ENCODE measurements at regions not wholly inside any gene's neighbourhood (a gene's known extent, or its start where the extent isn't known, plus 50 kb on each side); places are given as distances from the start of the nearest gene placed in this dataset.
"Not testable (repeated sequence)": the region's sequence is repeated elsewhere in the genome, so short reads cannot be mapped to it uniquely, and the experiment has no call there.

DNA sequence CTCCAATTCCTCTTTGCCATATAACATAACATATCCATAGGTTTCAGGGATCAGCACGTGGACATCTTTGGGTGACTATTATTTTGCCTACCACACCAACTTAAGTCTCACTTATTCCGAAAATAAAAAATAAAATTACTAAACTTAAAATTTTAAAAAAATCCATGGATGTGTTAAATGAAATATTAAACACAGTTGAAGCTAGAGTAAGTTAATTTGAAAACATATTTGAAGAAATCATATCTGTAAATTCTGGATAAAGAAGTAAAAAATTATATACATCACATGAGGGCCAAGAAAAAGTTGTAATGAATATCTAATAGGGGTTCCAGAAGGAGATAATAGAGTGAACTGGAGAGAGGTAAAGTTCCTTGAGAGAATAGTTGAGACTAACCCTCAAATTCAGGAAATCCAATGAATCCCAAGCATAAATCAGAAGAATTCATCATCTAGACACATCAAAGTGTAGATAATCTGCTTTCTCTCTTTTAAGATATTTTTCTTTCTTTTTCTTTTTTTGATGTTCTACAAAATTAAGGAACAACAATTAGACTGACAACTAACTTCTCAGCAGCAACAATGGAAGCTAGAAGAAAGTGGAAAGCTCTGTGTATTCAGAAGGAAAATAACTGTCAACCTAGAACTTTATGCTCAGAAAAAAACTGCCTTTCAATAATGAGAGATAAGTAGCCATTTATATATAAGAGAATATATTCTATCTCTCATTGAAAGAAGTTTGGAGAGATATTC is 147.4 kb downstream of the ABHD5 start:
- TF ChIP-seq, protein P1, sequence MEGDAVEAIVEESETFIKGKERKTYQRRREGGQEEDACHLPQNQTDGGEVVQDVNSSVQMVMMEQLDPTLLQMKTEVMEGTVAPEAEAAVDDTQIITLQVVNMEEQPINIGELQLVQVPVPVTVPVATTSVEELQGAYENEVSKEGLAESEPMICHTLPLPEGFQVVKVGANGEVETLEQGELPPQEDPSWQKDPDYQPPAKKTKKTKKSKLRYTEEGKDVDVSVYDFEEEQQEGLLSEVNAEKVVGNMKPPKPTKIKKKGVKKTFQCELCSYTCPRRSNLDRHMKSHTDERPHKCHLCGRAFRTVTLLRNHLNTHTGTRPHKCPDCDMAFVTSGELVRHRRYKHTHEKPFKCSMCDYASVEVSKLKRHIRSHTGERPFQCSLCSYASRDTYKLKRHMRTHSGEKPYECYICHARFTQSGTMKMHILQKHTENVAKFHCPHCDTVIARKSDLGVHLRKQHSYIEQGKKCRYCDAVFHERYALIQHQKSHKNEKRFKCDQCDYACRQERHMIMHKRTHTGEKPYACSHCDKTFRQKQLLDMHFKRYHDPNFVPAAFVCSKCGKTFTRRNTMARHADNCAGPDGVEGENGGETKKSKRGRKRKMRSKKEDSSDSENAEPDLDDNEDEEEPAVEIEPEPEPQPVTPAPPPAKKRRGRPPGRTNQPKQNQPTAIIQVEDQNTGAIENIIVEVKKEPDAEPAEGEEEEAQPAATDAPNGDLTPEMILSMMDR (IDR thresholded peaks at IDR 0.05) = no peak
- Histone ChIP-seq H3K27ac (no peak overlapping the region), H3K4me3 (no peak overlapping the region), H3K9me3 (peaks cover 6% of the 10 kb centered on the region), H3K4me1 (no peaks in the 10 kb centered on the region), H3K27me3 (ENCODE audit: low read depth) (no peaks in the 10 kb centered on the region), H3K36me3 (no peaks in the 10 kb centered on the region)
- ATAC-seq (no peak), DNase-seq (no peak)
- intact Hi-C loops (cut with DNase I) = no loop called here

DNA sequence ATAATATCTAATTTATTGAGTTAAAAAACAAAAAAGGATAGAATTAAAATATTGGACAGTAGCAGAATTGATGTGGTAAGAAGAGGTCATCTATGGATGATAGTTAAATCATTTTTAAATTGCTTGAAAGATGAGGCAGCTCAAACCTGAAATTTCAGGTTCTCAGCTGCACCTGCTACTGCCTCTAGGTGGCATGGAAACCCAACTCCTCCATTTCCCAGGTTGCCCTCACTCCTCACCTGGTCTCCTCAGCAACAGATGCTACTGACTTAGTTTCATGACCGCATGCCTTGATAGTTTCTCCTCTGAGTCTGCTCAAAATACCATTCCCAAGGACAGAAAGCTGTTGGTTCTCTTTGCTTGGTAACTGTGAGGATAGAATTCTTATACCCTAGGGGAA is 148.1 kb downstream of the ABHD5 start:
- intact Hi-C loops (cut with DNase I) = no loop called here
- TF ChIP-seq, protein P1 (IDR thresholded peaks at IDR 0.05) = no peak
- ATAC-seq (no peak), DNase-seq (no peak)
- H3K4me1 ChIP-seq = no peaks in the 10 kb centered on the region
- H3K27me3 ChIP-seq (ENCODE audit: low read depth) = no peaks in the 10 kb centered on the region
- no peak overlapping the region for H3K4me3 ChIP-seq
- H3K36me3 ChIP-seq = no peaks in the 10 kb centered on the region
- H3K27ac ChIP-seq = no peak overlapping the region
- peaks cover 6% of the 10 kb centered on the region for H3K9me3 ChIP-seq

DNA sequence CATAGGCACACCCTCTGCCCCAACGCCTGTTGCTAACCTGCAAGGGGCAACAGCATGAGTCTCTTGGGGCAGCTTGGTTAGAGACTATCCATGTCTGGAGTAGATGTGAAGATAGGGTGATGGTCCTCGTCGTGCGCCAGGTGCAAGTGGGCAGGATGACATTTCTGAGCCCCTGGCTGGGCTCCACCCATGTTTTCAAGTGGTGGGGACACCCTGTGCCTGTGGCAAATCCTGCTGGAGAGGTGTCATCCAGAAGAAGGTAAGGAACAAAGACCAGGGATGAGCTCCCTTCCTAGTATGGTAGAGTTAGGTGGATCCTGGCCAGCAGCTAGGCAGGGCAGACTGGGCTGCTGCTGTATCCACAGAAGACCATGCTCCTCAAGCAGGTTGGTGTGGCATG is 152.6 kb downstream of the ABHD5 start:
- no peak for DNase-seq
- Histone ChIP-seq H3K9me3 (peaks cover 6% of the 10 kb centered on the region), H3K4me3 (no peak overlapping the region), H3K27me3 (ENCODE audit: low read depth) (no peaks in the 10 kb centered on the region), H3K36me3 (no peaks in the 10 kb centered on the region), H3K4me1 (no peaks in the 10 kb centered on the region), H3K27ac (no peak overlapping the region)
- no peak for ATAC-seq
- intact Hi-C loops (cut with DNase I) = no loop called here
- TF ChIP-seq, protein P1 (IDR thresholded peaks at IDR 0.05) = no peak

DNA sequence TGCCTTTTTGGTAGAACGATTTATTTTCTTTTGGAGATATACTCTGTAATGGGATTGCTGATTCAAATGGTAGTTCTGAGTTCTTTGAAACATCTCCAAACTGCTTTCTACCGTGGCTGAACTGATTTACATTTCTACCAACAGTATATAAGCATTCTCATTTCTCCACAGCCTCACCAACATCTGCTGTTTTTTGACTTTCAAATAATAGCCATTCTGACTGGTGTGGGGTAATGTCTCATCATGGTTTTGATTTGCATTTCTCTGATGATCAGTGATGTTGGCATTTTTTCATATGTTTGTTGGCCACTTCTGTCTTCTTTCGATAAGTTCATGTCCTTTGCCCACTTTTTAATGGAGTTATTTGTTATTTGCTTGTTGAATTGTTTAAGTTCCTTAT is 154.0 kb downstream of the ABHD5 start:
- intact Hi-C loops (cut with DNase I) = no loop called here
- H3K27me3 ChIP-seq (ENCODE audit: low read depth) = no peaks in the 10 kb centered on the region
- no peak overlapping the region for H3K4me3 ChIP-seq
- ATAC-seq (no peak), DNase-seq (no peak)
- H3K9me3 ChIP-seq = peaks cover 7% of the 10 kb centered on the region
- H3K4me1 ChIP-seq = no peaks in the 10 kb centered on the region
- TF ChIP-seq, protein P1 (IDR thresholded peaks at IDR 0.05) = no peak
- H3K36me3 ChIP-seq = no peaks in the 10 kb centered on the region
- H3K27ac ChIP-seq = no peak overlapping the region

DNA sequence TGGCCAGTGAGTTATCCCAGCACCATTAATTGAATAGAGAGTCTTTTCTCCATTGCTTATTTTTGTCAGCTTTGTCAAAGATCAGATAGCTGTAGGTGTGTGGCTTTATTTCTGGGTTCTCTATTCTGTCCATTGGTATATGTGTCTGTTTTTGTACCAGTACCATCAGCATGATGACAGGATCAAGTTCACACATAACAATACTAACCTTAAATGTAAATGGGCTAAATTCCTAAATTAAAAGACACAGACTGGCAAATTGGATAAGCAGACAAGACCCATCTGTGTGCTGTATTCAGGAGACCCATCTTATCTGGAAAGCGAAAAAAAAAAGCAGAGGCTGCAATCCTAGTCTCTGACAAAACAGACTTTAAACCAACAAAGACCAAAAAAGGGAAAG is 154.8 kb downstream of the ABHD5 start:
- H3K4me3 ChIP-seq; H3K9me3 ChIP-seq; ATAC-seq; H3K27me3 ChIP-seq (ENCODE audit: low read depth); intact Hi-C loops (cut with DNase I); DNase-seq; H3K27ac ChIP-seq; H3K4me1 ChIP-seq; H3K36me3 ChIP-seq: not testable (repeated sequence)

DNA sequence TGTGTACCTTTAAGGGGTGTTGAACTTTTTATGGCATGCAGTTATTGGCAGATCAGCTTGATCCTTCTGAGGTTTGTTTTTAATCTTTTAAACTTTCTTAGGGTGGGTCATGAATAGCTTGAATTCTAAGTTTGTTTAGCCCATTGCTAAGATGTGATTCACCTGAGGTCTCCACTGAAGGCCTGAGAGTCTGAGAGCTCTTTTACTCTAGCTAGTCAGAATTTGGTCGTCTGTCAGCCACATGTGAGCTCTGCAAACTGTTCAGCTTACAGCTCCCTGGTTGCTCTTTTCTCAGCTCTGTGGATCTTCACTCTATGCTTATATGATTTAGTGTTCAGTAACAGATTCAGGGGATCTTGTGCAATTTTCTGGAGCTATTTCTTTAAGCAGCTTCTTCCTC is 161.3 kb downstream of the ABHD5 start:
- ATAC-seq (no peak), DNase-seq (no peak)
- no peaks in the 10 kb centered on the region for H3K4me1 ChIP-seq
- H3K9me3 ChIP-seq = peaks cover 7% of the 10 kb centered on the region
- peaks cover 13% of the 10 kb centered on the region for H3K27me3 ChIP-seq (ENCODE audit: low read depth)
- TF ChIP-seq, protein P1 (IDR thresholded peaks at IDR 0.05) = no peak
- H3K4me3 ChIP-seq = no peak overlapping the region
- no peaks in the 10 kb centered on the region for H3K36me3 ChIP-seq
- intact Hi-C loops (cut with DNase I) = no loop called here
- no peak overlapping the region for H3K27ac ChIP-seq

All from lower lobe of right lung (tissue), 2 donors.